GM06990 (cell line): ENCODE measurements at regions not wholly inside any gene's neighbourhood (a gene's known extent, or its start where the extent isn't known, plus 50 kb on each side); places are given as distances from the start of the nearest gene placed in this dataset.

ENCODE experiments used
- DNase-seq: peaks from one replicate; pipeline ENCODE4 v3.0.0-alpha.2; 2011; ENCODE audit not compliant: insufficient read length; ENCODE audit errors: extremely low read depth
- H3K27me3 ChIP-seq: replicated peaks from 2 replicates; pipeline ENCODE4 v1.6.0; 2011; ENCODE audit warnings: low read length; ENCODE audit not compliant: control insufficient read depth, insufficient read depth
- H3K36me3 ChIP-seq: 2 replicates; pipeline ENCODE4 v1.5.1; 2011; ENCODE audit warnings: low read length; ENCODE audit not compliant: control insufficient read depth, insufficient read depth
- H3K4me3 ChIP-seq: replicated peaks from 2 replicates; pipeline ENCODE4 v1.5.1; 2011; ENCODE audit warnings: low read depth, mild to moderate bottlenecking, control low read depth, low read length
- TF ChIP-seq, protein P1 (sequence below): IDR thresholded peaks from 2 replicates; pipeline ENCODE4 v1.5.1; 2011; ENCODE audit warnings: low read length, control low read depth, mild to moderate bottlenecking, inconsistent platforms; ENCODE audit not compliant: insufficient read depth, poor library complexity, severe bottlenecking

DNA sequence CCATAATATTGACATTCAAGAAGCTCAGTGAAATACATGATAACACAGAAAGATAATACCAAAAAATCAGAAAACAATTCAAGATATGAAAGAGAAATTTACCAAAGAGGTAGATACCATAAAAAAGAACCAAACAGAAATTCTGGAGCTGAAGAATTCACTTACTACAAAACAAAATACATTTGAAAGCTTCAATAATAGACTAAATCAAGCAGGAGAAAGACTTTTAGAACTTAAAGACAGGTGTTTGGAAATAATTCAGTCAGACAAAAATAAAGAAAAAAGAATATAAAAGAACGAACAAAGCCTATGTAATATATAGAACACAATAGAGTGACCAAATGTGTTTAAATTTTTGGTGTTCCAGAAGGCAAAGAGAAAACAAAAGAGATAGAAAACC is 158.7 kb downstream of the MOBP start:
- H3K27me3 ChIP-seq = no peaks in the 10 kb centered on the region
- no peak overlapping the region for H3K4me3 ChIP-seq
- H3K36me3 ChIP-seq = no peaks in the 10 kb centered on the region
- no peak for DNase-seq
- TF ChIP-seq, protein P1, sequence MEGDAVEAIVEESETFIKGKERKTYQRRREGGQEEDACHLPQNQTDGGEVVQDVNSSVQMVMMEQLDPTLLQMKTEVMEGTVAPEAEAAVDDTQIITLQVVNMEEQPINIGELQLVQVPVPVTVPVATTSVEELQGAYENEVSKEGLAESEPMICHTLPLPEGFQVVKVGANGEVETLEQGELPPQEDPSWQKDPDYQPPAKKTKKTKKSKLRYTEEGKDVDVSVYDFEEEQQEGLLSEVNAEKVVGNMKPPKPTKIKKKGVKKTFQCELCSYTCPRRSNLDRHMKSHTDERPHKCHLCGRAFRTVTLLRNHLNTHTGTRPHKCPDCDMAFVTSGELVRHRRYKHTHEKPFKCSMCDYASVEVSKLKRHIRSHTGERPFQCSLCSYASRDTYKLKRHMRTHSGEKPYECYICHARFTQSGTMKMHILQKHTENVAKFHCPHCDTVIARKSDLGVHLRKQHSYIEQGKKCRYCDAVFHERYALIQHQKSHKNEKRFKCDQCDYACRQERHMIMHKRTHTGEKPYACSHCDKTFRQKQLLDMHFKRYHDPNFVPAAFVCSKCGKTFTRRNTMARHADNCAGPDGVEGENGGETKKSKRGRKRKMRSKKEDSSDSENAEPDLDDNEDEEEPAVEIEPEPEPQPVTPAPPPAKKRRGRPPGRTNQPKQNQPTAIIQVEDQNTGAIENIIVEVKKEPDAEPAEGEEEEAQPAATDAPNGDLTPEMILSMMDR = no peak

DNA sequence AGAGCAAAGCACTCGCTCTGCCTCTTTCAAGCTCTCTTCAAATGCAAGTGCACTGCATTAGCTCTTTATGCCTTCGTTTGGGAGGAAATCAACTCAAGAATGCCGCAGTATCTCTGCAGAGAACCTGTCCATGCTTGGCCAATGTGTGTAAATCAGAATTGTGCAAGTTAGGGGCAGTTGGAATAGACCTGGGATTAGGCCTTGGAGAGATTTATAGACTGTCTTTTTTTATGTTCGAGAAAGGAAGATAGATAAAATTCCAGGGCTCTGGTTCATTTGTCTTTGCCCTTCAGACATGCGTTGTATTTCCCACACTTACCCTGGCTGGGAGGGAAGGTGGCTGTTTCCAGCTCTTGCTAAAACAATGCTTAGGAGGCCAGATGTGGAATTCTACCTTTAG is 163.7 kb downstream of the MOBP start:
- Histone ChIP-seq H3K36me3 (no peaks in the 10 kb centered on the region), H3K27me3 (no peaks in the 10 kb centered on the region; the same call in 1 of the 2 replicates), H3K4me3 (no peak overlapping the region)
- TF ChIP-seq, protein P1 = no peak
- no peak for DNase-seq

DNA sequence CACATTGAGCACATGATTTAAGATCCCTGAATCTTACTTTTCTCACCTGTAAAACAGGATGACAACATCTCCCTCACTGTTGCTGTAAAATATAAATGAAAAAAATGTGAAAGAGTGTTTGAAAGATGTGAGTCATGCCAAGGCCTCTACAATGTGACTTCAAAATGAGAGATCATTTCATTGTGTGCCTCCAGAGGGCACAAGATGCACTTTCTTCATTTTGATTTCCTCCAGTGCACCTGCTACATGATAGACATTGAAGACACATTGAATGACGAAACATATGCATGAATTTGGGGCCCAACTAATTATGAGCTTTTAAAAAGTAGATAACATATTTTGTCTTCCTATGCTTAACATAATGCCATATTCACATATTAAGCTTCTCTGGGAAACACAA is 170.3 kb downstream of the MOBP start:
- no peak for DNase-seq
- H3K27me3 ChIP-seq = no peaks in the 10 kb centered on the region; the same call in 1 of the 2 replicates
- no peaks in the 10 kb centered on the region for H3K36me3 ChIP-seq
- H3K4me3 ChIP-seq = no peak overlapping the region
- TF ChIP-seq, protein P1 = peak; percentile 7

- Histone ChIP-seq H3K27me3 (no peaks in the 10 kb centered on the region; the same call in 1 of the 2 replicates), H3K36me3 (no peaks in the 10 kb centered on the region), H3K4me3 (no peak overlapping the region)
- DNase-seq = no peak
- TF ChIP-seq, protein P1 = no peak
Observed at GRCh38 chr3:39638301-39638700, 170.8 kb downstream of the MOBP start.

DNA sequence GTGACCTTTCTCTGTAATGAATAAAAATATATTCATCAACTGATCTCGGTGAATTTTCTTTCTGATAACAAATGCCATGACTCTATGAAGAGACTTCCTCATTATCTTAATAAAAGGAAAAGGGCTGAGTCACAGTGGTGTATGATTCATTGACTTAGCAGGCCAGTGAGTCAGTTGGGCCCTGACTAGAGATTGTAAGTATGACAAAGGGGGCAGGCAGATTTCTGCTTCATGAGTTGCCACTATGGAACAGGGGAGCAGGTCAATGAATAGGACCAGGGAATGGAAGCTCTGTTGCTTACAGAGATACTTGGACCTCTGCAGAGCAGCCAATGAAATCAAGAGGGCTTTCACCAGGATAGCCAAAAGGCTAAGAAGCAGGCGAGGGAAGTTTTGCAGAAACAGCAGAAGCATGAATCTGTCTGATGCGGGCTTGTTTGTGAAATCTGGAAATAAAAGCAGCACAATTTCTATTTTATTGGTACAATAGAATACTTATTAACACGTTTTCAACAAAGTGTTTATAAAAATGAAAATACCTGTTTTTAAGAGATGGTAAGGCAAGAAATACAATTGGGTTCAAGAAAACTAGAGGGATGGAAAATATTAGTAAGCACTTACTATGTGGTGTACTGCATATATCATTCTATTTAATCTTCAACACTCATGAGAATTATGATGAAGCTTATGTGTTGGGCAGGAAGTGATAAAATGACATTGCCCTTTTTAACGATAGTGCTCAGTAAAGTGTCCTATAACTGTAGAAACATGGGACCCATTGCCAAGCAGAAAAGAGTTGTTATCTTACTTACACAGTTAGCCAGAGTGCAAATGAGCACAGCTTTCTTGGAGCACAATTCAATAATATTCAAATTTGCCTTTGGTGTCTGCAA is 169.8 kb upstream of the MYRIP start:
- no peak for DNase-seq
- Histone ChIP-seq H3K27me3 (no peaks in the 10 kb centered on the region; the same call in 1 of the 2 replicates), H3K4me3 (no peak overlapping the region), H3K36me3 (no peaks in the 10 kb centered on the region)
- TF ChIP-seq, protein P1 = no peak
